ENCODE measurements at regions not wholly inside any gene's neighbourhood (a gene's known extent, or its start where the extent isn't known, plus 50 kb on each side); places are given as distances from the start of the nearest gene placed in this dataset.
"Not testable (repeated sequence)": the region's sequence is repeated elsewhere in the genome, so short reads cannot be mapped to it uniquely, and the experiment has no call there.

GRCh38 chr3:103512595-103512994 lies 1077.8 kb downstream of the ZPLD1 start:
- no peak for DNase-seq

GRCh38 chr3:103513003-103513402 lies 1078.2 kb downstream of the ZPLD1 start:
- DNase-seq, result no peak

- DNase-seq, result no peak
These were observed 1080.3 kb downstream of the ZPLD1 start for GRCh38 chr3:103515116-103515515.

GRCh38 chr3:103516950-103517349 lies 1082.1 kb downstream of the ZPLD1 start:
- no peak for DNase-seq

- DNase-seq, result not testable (repeated sequence)
These were observed 1096.5 kb downstream of the ZPLD1 start for GRCh38 chr3:103531327-103531726.

- no peak for DNase-seq
These were observed 1098.2 kb downstream of the ZPLD1 start for GRCh38 chr3:103532986-103533385.

- no peak for DNase-seq
These were observed 1119.6 kb downstream of the ZPLD1 start for GRCh38 chr3:103554451-103554850.

- DNase-seq, result not testable (repeated sequence)
These were observed 1129.3 kb downstream of the ZPLD1 start for GRCh38 chr3:103564116-103564515.

- DNase-seq, result no peak
These were observed 1151.0 kb downstream of the ZPLD1 start for GRCh38 chr3:103585809-103586208.

- no peak for DNase-seq
These were observed 1155.0 kb downstream of the ZPLD1 start for GRCh38 chr3:103589770-103590169.

GRCh38 chr3:103600844-103601243 lies 1166.0 kb downstream of the ZPLD1 start:
- DNase-seq, result no peak

- no peak for DNase-seq
These were observed 1166.9 kb downstream of the ZPLD1 start for GRCh38 chr3:103601666-103602065.

GRCh38 chr3:103609472-103609871 lies 1174.7 kb downstream of the ZPLD1 start:
- no peak for DNase-seq

- no peak for DNase-seq
These were observed 1178.8 kb downstream of the ZPLD1 start for GRCh38 chr3:103613397-103614156.

GRCh38 chr3:103614719-103615118 lies 1179.9 kb downstream of the ZPLD1 start:
- no peak for DNase-seq

GRCh38 chr3:103617961-103618360 lies 1183.1 kb downstream of the ZPLD1 start:
- no peak for DNase-seq

GRCh38 chr3:103624271-103624670 lies 1189.5 kb downstream of the ZPLD1 start:
- DNase-seq, result no peak

GRCh38 chr3:103629391-103629790 lies 1194.6 kb downstream of the ZPLD1 start:
- DNase-seq, result no peak

GRCh38 chr3:103644450-103644849 lies 1209.6 kb downstream of the ZPLD1 start:
- no peak for DNase-seq

GRCh38 chr3:103653996-103654395 lies 1219.2 kb downstream of the ZPLD1 start:
- DNase-seq, result no peak

- no peak for DNase-seq
These were observed 1222.9 kb downstream of the ZPLD1 start for GRCh38 chr3:103657756-103658155.

GRCh38 chr3:103660810-103661209 lies 1226.0 kb downstream of the ZPLD1 start:
- no peak for DNase-seq

- no peak for DNase-seq
These were observed 1227.8 kb downstream of the ZPLD1 start for GRCh38 chr3:103662591-103662990.

GRCh38 chr3:103672346-103672745 lies 1237.5 kb downstream of the ZPLD1 start:
- no peak for DNase-seq

GRCh38 chr3:103684904-103685303 lies 1250.1 kb downstream of the ZPLD1 start:
- no peak for DNase-seq
